OCI-LY1 (cell line): ENCODE measurements at regions not wholly inside any gene's neighbourhood (a gene's known extent, or its start where the extent isn't known, plus 50 kb on each side); places are given as distances from the start of the nearest gene placed in this dataset.

ENCODE experiments used
- H2AFZ ChIP-seq: fragments of 200-600 bp; sonication (generic), shearing (Covaris generic); 2 replicates; pipeline ENCODE4 v1.6.0; 2014; ENCODE audit warnings: antibody characterized with exemption, mild to moderate bottlenecking, low read length
- H3F3A ChIP-seq: fragments of 200-600 bp; sonication (generic), shearing (Covaris generic); 2 replicates; pipeline ENCODE4 v1.6.0; 2014; ENCODE audit warnings: mild to moderate bottlenecking, antibody characterized with exemption, low read length, moderate library complexity; ENCODE audit not compliant: insufficient read depth
- H3K27ac ChIP-seq: fragments of 200-600 bp; sonication (generic); 2 replicates; pipeline ENCODE4 v1.5.1; 2014; ENCODE audit warnings: low read length, mixed run types, mild to moderate bottlenecking, low read depth; ENCODE audit not compliant: poor library complexity, severe bottlenecking
- H3K27me3 ChIP-seq: fragments of 200-600 bp; sonication (generic); 2 replicates; pipeline ENCODE4 v1.6.0; 2014; ENCODE audit warnings: antibody characterized with exemption, mild to moderate bottlenecking, low read length, moderate library complexity; ENCODE audit not compliant: insufficient read depth
- H3K36me3 ChIP-seq: fragments of 200-600 bp; sonication (generic); 2 replicates; pipeline ENCODE4 v1.6.1; 2014; ENCODE audit warnings: mild to moderate bottlenecking, antibody characterized with exemption, low read length, moderate library complexity, mixed read lengths; ENCODE audit not compliant: insufficient read depth
- H3K4me1 ChIP-seq: fragments of 200-600 bp; sonication (generic); 2 replicates; pipeline ENCODE4 v1.5.1; 2014; ENCODE audit warnings: mild to moderate bottlenecking, low read length, moderate library complexity; ENCODE audit not compliant: insufficient read depth, severe bottlenecking
- H3K4me2 ChIP-seq: fragments of 200-600 bp; sonication (generic), shearing (Covaris generic); 2 replicates; pipeline ENCODE4 v1.6.1; 2014; ENCODE audit warnings: low read length
- H3K4me3 ChIP-seq: fragments of 200-600 bp; sonication (generic); 2 replicates; pipeline ENCODE4 v1.5.1; 2014; ENCODE audit warnings: low read length, low read depth, mild to moderate bottlenecking, mixed read lengths; ENCODE audit not compliant: poor library complexity, severe bottlenecking
- H3K79me2 ChIP-seq: fragments of 200-600 bp; shearing (Covaris generic); 2 replicates; pipeline ENCODE4 v1.6.1; 2016; ENCODE audit warnings: mixed run types, low read length, mixed read lengths; ENCODE audit not compliant: insufficient read depth
- H3K9ac ChIP-seq: fragments of 200-600 bp; sonication (generic), shearing (Covaris generic); 2 replicates; pipeline ENCODE4 v1.6.1; 2014; ENCODE audit warnings: mild to moderate bottlenecking, low read length, mixed read lengths
- H3K9me2 ChIP-seq: fragments of 200-600 bp; sonication (generic), shearing (Covaris generic); 2 replicates; pipeline ENCODE4 v1.6.1; 2014; ENCODE audit warnings: low read depth, mild to moderate bottlenecking, low read length, mixed read lengths
- H3K9me3 ChIP-seq: fragments of 200-600 bp; shearing (Covaris generic); 2 replicates; pipeline ENCODE4 v1.6.1; 2014; ENCODE audit warnings: low read length, mixed read lengths
- H4K20me1 ChIP-seq: fragments of 200-600 bp; sonication (generic), shearing (Covaris generic); 2 replicates; pipeline ENCODE4 v1.6.0; 2016; ENCODE audit warnings: mild to moderate bottlenecking, low read length; ENCODE audit not compliant: insufficient read depth
- CTCF ChIP-seq: fragments of 200-600 bp; sonication (generic), shearing (Covaris generic); IDR thresholded peaks from 2 replicates; pipeline ENCODE4 v1.5.1; 2017; ENCODE audit warnings: mild to moderate bottlenecking, antibody characterized with exemption, low read length, moderate library complexity, mixed read lengths
- EZH2 ChIP-seq: fragments of 200-600 bp; sonication (generic), shearing (Covaris generic); IDR thresholded peaks from 2 replicates; pipeline ENCODE4 v1.8.0; 2017; ENCODE audit warnings: borderline replicate concordance, mixed run types, mild to moderate bottlenecking, antibody characterized with exemption, low read length, moderate library complexity, mixed read lengths

GRCh38 chr4:181488926-181489325 is 754.3 kb upstream of the TENM3 start:
- no peak overlapping the region for H2AFZ ChIP-seq
- H3K9me2 ChIP-seq, result no peaks in the 10 kb centered on the region
- no peaks in the 10 kb centered on the region for H4K20me1 ChIP-seq
- no peaks in the 10 kb centered on the region for H3F3A ChIP-seq
- no peaks in the 10 kb centered on the region for H3K9me3 ChIP-seq
- H3K79me2 ChIP-seq, result no peaks in the 10 kb centered on the region
- H3K27ac ChIP-seq, result no peak overlapping the region
- H3K4me3 ChIP-seq, result no peak overlapping the region
- TF ChIP-seq EZH2 (no peak), CTCF (no peak)
- H3K4me2 ChIP-seq, result no peak overlapping the region
- H3K27me3 ChIP-seq, result no peaks in the 10 kb centered on the region
- no peaks in the 10 kb centered on the region for H3K36me3 ChIP-seq
- no peaks in the 10 kb centered on the region for H3K4me1 ChIP-seq
- H3K9ac ChIP-seq, result no peak overlapping the region

DNA sequence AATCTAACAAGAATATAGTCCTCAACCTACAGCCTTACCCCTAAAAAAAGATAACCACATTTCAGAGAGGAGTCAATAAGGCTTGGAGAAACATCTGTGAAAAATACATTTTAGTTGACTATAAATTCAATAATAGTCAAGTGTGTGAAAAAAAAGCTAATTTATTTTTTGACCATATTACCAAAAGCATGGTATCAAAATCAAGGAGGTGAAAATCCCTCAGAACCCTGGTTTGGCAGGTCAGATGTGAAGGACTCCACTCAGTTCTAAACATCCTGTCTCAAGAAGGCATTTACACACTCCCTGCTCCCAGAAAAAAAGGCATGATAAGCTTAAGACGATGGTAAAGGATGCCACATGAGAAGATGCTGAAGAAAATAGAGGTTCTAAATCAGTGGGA is 745.1 kb upstream of the TENM3 start:
- Histone ChIP-seq H3K4me3 (no peak overlapping the region), H4K20me1 (no peaks in the 10 kb centered on the region), H3K9ac (no peak overlapping the region), H3K27me3 (no peaks in the 10 kb centered on the region), H3K27ac (no peak overlapping the region), H3K9me3 (no peaks in the 10 kb centered on the region), H3K4me1 (no peaks in the 10 kb centered on the region), H3F3A (no peaks in the 10 kb centered on the region), H3K4me2 (no peak overlapping the region), H2AFZ (no peak overlapping the region), H3K79me2 (no peaks in the 10 kb centered on the region), H3K36me3 (no peaks in the 10 kb centered on the region), H3K9me2 (no peaks in the 10 kb centered on the region)
- TF ChIP-seq EZH2 (no peak), CTCF (no peak)

DNA sequence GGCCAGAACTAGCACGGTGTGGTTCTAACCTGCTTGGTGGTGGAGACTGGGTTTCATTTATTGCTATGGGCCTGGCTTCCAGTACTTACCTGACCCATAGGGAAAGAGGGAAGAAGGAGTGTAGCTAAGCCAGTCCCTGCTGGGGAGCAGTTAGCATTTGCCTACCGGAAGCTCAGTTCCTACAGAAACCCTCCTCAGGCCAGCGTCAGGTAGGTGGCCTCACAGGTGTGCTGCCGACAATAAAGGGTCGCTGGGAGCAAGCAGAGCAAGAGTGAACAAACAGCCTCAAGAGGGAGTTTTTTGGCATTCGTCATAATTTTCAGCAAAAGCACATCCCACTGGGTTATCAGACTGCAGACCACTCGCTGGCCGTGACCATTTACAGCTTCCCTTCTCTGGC is 740.6 kb upstream of the TENM3 start:
- H3K4me3 ChIP-seq, result no peak overlapping the region
- H3K27me3 ChIP-seq, result no peaks in the 10 kb centered on the region
- no peaks in the 10 kb centered on the region for H3K36me3 ChIP-seq

More for the DNA sequence above, 740.6 kb upstream of the TENM3 start:
- no peaks in the 10 kb centered on the region for H3K9me3 ChIP-seq
- H3K9me2 ChIP-seq, result no peaks in the 10 kb centered on the region
- TF ChIP-seq EZH2, result no peak
- no peak for TF ChIP-seq CTCF
- no peaks in the 10 kb centered on the region for H3K79me2 ChIP-seq
- H3K4me2 ChIP-seq, result no peak overlapping the region
- H2AFZ ChIP-seq, result no peak overlapping the region
- H4K20me1 ChIP-seq, result no peaks in the 10 kb centered on the region
- no peak overlapping the region for H3K9ac ChIP-seq
- no peak overlapping the region for H3K27ac ChIP-seq
- no peaks in the 10 kb centered on the region for H3F3A ChIP-seq
- no peaks in the 10 kb centered on the region for H3K4me1 ChIP-seq
